Activated CD4-positive, alpha-beta memory T cell treated with anti-CD3 and anti-CD28 coated beads, Interleukin-2, amount 10 ng/mL, durations not matched to agents 7 days and 5 days (primary cell): ENCODE measurements at regions not wholly inside any gene's neighbourhood (a gene's known extent, or its start where the extent isn't known, plus 50 kb on each side); places are given as distances from the start of the nearest gene placed in this dataset.

Experiments
- CTCF ChIA-PET: fragments of 350-600 bp; sonication (Branson Sonifier 250); formaldehyde crosslinking; loops from one replicate; lab custom pipeline; 2021; ENCODE audit warnings: antibody characterized with exemption, inconsistent platforms; lab: Charles Lee
- POLR2A ChIA-PET: fragments of 350-600 bp; sonication (Branson Sonifier 250); formaldehyde crosslinking; loops from one replicate; lab custom pipeline; 2021; ENCODE audit warnings: antibody characterized with exemption; lab: Charles Lee
- DNase-seq: peaks from one replicate; pipeline ENCODE4 v3.0.0-alpha.2; 2020
- H3K27ac Mint-ChIP-seq: one replicate; pipeline ENCODE4 v1.8.0; 2021; ENCODE audit warnings: mild to moderate bottlenecking, mixed read lengths
- H3K27me3 Mint-ChIP-seq: one replicate; pipeline ENCODE4 v1.8.0; 2021; ENCODE audit warnings: mixed read lengths
- H3K36me3 Mint-ChIP-seq: one replicate; pipeline ENCODE4 v1.8.0; 2021; ENCODE audit warnings: low read depth, mixed read lengths
- H3K4me1 Mint-ChIP-seq: one replicate; pipeline ENCODE4 v1.8.0; 2021; ENCODE audit warnings: mixed read lengths
- H3K4me3 Mint-ChIP-seq: one replicate; pipeline ENCODE4 v1.8.0; 2021; ENCODE audit warnings: mild to moderate bottlenecking, mixed read lengths
- H3K9me3 Mint-ChIP-seq: one replicate; pipeline ENCODE4 v1.8.0; 2021; ENCODE audit warnings: mixed read lengths

- H3K27ac Mint-ChIP-seq: no peak overlapping the region
- POLR2A ChIA-PET: no interaction called here
- CTCF ChIA-PET: no interaction called here
- peaks cover 10% of the 10 kb centered on the region for H3K27me3 Mint-ChIP-seq
- peaks cover 2% of the 10 kb centered on the region for H3K9me3 Mint-ChIP-seq
- peaks cover 15% of the 10 kb centered on the region for H3K4me1 Mint-ChIP-seq
- no peak for DNase-seq
- no peak overlapping the region for H3K4me3 Mint-ChIP-seq
- no peaks in the 10 kb centered on the region for H3K36me3 Mint-ChIP-seq
These were observed 127.9 kb downstream of the DLEU7 start for GRCh38 chr13:50715402-50716146.

DNA sequence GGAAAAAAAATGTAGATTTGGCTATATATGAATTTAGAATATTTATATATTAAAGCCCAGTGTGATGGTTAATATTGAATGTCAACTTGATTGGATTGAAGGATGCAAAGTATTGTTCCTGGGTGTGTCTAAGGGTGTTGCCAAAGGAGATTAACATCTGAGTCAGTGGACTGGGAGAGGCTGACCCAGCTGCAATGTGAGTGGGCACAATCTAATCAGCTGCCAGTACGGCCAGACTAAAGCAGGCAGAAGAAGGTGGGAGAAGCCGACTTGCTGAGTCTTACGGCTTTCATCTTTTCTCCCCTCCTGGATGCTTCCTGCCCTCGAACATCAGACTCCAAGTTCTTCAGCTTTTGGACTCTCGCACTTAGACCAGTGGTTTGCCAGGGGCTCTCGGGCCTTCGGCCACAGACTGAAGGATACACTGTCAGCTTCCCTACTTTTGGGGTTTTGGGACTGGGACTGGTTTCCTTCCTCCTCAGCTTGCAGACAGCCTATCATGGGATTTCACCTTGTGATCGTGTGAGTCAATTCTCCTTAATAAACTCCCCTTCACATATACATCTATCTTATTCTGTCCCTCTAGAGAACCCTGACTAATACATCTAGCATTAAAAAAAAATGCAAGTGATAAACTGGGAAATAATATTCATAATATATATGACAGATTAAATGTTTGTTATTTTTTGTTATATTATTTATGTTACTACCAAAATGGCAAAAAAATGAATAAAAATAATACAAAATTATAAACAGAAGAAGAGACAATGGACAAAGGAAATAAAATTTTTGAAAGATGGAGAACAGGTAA is 122.4 kb downstream of the DLEU7 start:
- H3K36me3 Mint-ChIP-seq: no peaks in the 10 kb centered on the region
- POLR2A ChIA-PET: interaction anchor here (0.8 kb wide), 1 partner anchor 171 kb away, joined by 3 read pairs; no protein-coding TSS in a partner anchor

GRCh38 chr13:50721672-50721992 is 121.9 kb downstream of the DLEU7 start:
- no peaks in the 10 kb centered on the region for H3K27me3 Mint-ChIP-seq
- CTCF ChIA-PET: no interaction called here

More for the DNA sequence above, 122.4 kb downstream of the DLEU7 start:
- Mint-ChIP-seq H3K4me1 (no peaks in the 10 kb centered on the region), H3K4me3 (no peak overlapping the region), H3K27me3 (peaks cover 4% of the 10 kb centered on the region), H3K27ac (no peak overlapping the region), H3K9me3 (peaks cover 2% of the 10 kb centered on the region)
- DNase-seq: no peak
- CTCF ChIA-PET: no interaction called here

DNA sequence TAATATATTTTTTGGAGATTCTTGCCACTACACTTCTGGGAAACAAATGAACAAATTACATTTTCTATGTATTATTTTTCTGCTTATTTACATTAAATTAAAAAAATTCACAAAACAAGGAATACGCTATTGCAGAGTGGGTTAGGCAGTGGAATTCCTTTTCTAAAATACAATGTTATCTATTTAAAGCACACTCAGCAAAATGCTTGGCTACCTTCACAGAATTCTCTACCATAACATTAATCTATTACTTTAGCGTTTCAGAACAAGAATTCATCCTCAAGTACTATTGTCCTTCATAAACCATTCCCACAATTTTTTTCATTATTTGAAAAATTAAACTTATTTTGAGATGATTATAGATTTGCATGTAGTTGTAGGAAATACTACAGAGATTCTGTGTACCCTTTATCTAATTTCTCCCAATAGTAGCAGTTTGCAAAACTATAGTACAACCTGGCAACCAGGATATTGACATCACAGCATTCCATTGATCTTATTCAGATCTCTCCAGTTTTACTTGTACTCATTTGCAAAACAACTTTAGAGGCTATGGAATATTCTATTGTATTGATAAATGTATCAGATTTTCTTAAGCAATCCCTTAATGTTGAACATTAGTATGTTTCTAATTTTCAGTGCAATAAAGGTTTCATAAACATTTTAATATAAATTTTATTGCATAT is 120.9 kb downstream of the DLEU7 start:
- ChIA-PET CTCF (no interaction called here), POLR2A (no interaction called here)
- no peaks in the 10 kb centered on the region for H3K4me1 Mint-ChIP-seq
- H3K9me3 Mint-ChIP-seq: no peaks in the 10 kb centered on the region
- DNase-seq: no peak
- H3K4me3 Mint-ChIP-seq: no peak overlapping the region
- H3K27me3 Mint-ChIP-seq: no peaks in the 10 kb centered on the region
- H3K36me3 Mint-ChIP-seq: no peaks in the 10 kb centered on the region
- H3K27ac Mint-ChIP-seq: no peak overlapping the region

More at GRCh38 chr13:50721672-50721992, 121.9 kb downstream of the DLEU7 start:
- Mint-ChIP-seq H3K4me1 (no peaks in the 10 kb centered on the region), H3K27ac (no peak overlapping the region), H3K9me3 (no peaks in the 10 kb centered on the region), H3K4me3 (no peak overlapping the region), H3K36me3 (no peaks in the 10 kb centered on the region)
- POLR2A ChIA-PET: interaction anchor here (0.8 kb wide), 1 partner anchor 171 kb away, joined by 3 read pairs; no protein-coding TSS in a partner anchor
- DNase-seq: no peak

GRCh38 chr13:50724438-50724837 is 119.1 kb downstream of the DLEU7 start:
- ChIA-PET POLR2A (no interaction called here), CTCF (no interaction called here)
- H3K4me1 Mint-ChIP-seq: no peaks in the 10 kb centered on the region
- H3K27ac Mint-ChIP-seq: no peak overlapping the region
- no peaks in the 10 kb centered on the region for H3K36me3 Mint-ChIP-seq
- no peak overlapping the region for H3K4me3 Mint-ChIP-seq
- no peak for DNase-seq
- H3K9me3 Mint-ChIP-seq: peaks cover 3% of the 10 kb centered on the region
- H3K27me3 Mint-ChIP-seq: no peaks in the 10 kb centered on the region

DNA sequence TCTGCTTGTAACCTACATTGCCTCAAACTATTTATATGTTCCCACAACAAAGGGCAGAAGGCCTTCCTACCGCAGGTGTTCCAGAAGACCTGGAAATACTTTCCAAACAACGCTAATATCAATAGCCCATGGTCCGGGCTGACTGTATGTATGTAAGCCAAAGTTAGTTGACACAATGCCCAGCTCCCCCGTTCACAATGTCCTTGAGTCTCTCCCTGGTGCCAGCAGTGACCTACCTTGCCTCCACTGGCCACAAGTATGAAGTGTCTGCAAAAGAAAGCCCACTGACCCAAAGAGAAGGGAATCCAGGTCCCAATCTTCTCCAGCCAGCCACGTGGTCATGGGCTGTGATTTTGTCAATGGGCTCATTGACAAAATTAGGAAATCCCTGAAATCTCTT is 118.6 kb downstream of the DLEU7 start:
- Mint-ChIP-seq H3K27me3 (no peaks in the 10 kb centered on the region), H3K27ac (no peak overlapping the region), H3K9me3 (peaks cover 3% of the 10 kb centered on the region), H3K36me3 (no peaks in the 10 kb centered on the region), H3K4me1 (no peaks in the 10 kb centered on the region), H3K4me3 (no peak overlapping the region)
- ChIA-PET POLR2A (no interaction called here), CTCF (interaction anchor here (0.5 kb wide), 1 partner anchor 1856 kb away, joined by 3 read pairs; no protein-coding TSS in a partner anchor)
- no peak for DNase-seq

GRCh38 chr13:50726164-50726563 is 117.3 kb downstream of the DLEU7 start:
- POLR2A ChIA-PET: no interaction called here

GRCh38 chr13:50729177-50729576 is 114.3 kb downstream of the DLEU7 start:
- peaks cover 13% of the 10 kb centered on the region for H3K4me1 Mint-ChIP-seq
- no peaks in the 10 kb centered on the region for H3K27me3 Mint-ChIP-seq
- POLR2A ChIA-PET: no interaction called here
- H3K27ac Mint-ChIP-seq: no peak overlapping the region
- no peak for DNase-seq
- H3K36me3 Mint-ChIP-seq: no peaks in the 10 kb centered on the region
- peaks cover 11% of the 10 kb centered on the region for H3K9me3 Mint-ChIP-seq
- CTCF ChIA-PET: no interaction called here
- no peak overlapping the region for H3K4me3 Mint-ChIP-seq

More at GRCh38 chr13:50726164-50726563, 117.3 kb downstream of the DLEU7 start:
- peaks cover 6% of the 10 kb centered on the region for H3K9me3 Mint-ChIP-seq
- no peaks in the 10 kb centered on the region for H3K36me3 Mint-ChIP-seq
- no peak overlapping the region for H3K27ac Mint-ChIP-seq
- CTCF ChIA-PET: no interaction called here
- no peaks in the 10 kb centered on the region for H3K4me1 Mint-ChIP-seq
- H3K4me3 Mint-ChIP-seq: no peak overlapping the region
- H3K27me3 Mint-ChIP-seq: no peaks in the 10 kb centered on the region
- DNase-seq: no peak

DNA sequence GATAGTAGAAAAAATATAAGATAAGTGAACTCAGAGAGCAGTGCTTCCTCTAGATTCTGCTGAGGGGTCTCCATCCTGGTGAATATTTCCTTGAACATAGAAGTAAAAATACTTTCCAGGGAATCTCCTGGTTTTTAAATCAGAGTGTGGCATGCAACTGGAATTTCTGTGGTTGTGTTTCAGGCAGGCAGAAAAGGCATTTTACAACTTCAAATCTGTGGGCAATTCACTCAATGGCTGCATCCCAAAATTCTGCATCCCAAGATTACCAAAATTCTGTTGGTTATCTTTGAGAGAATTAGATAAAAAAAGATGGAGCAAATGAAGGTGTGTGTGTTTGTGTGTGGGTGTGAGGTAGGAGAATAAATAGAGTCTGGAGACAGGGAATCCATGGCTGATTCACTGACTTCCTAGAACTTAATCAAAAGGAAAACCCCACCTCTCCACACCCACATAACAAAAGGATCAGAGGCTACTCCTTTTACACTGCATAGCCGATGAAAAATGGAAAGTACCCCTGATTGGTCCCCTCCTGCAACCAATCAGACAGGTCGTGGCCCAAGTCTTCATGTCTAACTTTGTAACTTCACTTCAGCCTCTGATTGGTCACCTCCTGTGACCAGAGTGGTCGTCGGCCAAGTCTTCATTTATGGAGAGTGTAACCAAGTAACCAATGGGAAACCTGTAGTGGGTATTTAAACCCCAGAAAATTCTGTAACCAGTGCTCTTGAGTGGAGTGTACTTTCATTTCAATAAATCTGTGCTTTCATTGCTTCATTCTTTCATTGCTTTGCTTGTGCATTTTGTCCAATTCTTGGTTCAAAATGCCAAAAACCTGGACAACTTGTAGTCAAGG is 112.8 kb downstream of the DLEU7 start:
- H3K27ac Mint-ChIP-seq: no peak overlapping the region
- no peaks in the 10 kb centered on the region for H3K27me3 Mint-ChIP-seq
- ChIA-PET CTCF (interaction anchor here (0.5 kb wide), 1 partner anchor 795 kb away, joined by 3 read pairs; the partner anchor contains the start of gene SPRYD7), POLR2A (interaction anchor here (1.2 kb wide), 1 partner anchor 649 kb away, joined by 4 read pairs; no protein-coding TSS in a partner anchor)
- peaks cover 11% of the 10 kb centered on the region for H3K9me3 Mint-ChIP-seq
- no peak overlapping the region for H3K4me3 Mint-ChIP-seq
- no peaks in the 10 kb centered on the region for H3K36me3 Mint-ChIP-seq
- DNase-seq: no peak
- peaks cover 13% of the 10 kb centered on the region for H3K4me1 Mint-ChIP-seq

DNA sequence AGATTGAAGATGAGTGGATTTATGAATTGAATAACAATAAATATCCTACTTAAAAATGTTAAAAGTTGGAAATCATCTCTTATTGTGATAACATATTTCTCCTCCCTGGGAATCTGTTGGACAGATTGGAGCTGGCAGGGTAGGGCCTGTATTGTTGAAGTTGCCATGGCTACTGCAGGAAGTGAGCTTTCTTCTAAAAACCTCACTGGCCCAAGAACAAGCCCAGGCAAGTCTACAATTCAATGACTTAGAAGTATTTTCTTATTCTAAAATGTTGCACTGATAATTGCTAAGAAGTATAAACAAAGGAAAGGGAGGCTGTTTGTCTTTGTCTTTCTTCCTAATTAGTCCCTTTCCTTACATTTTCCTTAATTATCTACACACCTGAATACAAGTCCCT is 112.1 kb downstream of the DLEU7 start:
- Mint-ChIP-seq H3K27me3 (no peaks in the 10 kb centered on the region), H3K4me3 (no peak overlapping the region), H3K4me1 (peaks cover 13% of the 10 kb centered on the region), H3K9me3 (peaks cover 11% of the 10 kb centered on the region), H3K27ac (no peak overlapping the region), H3K36me3 (no peaks in the 10 kb centered on the region)
- ChIA-PET POLR2A (interaction anchor here (1.2 kb wide), 1 partner anchor 650 kb away, joined by 4 read pairs; no protein-coding TSS in a partner anchor), CTCF (interaction anchor here (0.5 kb wide), 1 partner anchor 795 kb away, joined by 3 read pairs; the partner anchor contains the start of gene SPRYD7)
- no peak for DNase-seq

GRCh38 chr13:50732712-50733111 is 110.8 kb downstream of the DLEU7 start:
- POLR2A ChIA-PET: no interaction called here
- H3K27me3 Mint-ChIP-seq: no peaks in the 10 kb centered on the region
- H3K27ac Mint-ChIP-seq: no peak overlapping the region

DNA sequence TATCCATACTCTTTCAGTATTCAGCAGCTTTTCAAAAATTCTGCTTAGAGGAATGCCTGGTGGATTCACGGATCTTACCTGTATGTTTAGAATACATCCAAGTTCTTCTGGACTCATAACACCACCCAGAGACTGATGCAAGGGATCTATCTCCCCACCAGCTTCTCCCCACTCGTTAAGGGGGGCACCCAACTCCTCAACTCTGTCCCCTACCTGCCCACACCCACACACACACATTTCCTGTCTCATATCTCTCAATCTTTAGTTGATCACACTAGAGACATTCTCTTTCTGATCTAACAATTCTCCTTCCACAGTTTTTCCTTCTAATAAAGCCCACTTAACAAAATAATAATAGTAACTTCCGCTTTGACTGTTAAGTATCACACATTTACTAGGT is 110.1 kb downstream of the DLEU7 start:
- DNase-seq: no peak
- no peaks in the 10 kb centered on the region for H3K27me3 Mint-ChIP-seq
- H3K9me3 Mint-ChIP-seq: peaks cover 11% of the 10 kb centered on the region
- H3K4me3 Mint-ChIP-seq: no peak overlapping the region
- H3K4me1 Mint-ChIP-seq: peaks cover 13% of the 10 kb centered on the region
- H3K27ac Mint-ChIP-seq: no peak overlapping the region
- ChIA-PET CTCF (no interaction called here), POLR2A (no interaction called here)
- no peaks in the 10 kb centered on the region for H3K36me3 Mint-ChIP-seq

More at GRCh38 chr13:50732712-50733111, 110.8 kb downstream of the DLEU7 start:
- Mint-ChIP-seq H3K36me3 (no peaks in the 10 kb centered on the region), H3K4me1 (peaks cover 13% of the 10 kb centered on the region), H3K4me3 (no peak overlapping the region), H3K9me3 (peaks cover 11% of the 10 kb centered on the region)
- DNase-seq: no peak
- CTCF ChIA-PET: no interaction called here
